ENCODE measurements at regions not wholly inside any gene's neighbourhood (a gene's known extent, or its start where the extent isn't known, plus 50 kb on each side); places are given as distances from the start of the nearest gene placed in this dataset.

GRCh38 chr2:195425328-195425727, 231.7 kb upstream of the SLC39A10 start:
- no peak for TF ChIP-seq CTCF (IDR thresholded peaks at IDR 0.05; ENCODE audit: insufficient read depth, low read length)
- DNase-seq (ENCODE audit: low read depth), result no peak
- H3K4me3 ChIP-seq (ENCODE audit: low read depth, low read length), result no peak overlapping the region

GRCh38 chr2:195419033-195419432, 238.0 kb upstream of the SLC39A10 start:
- DNase-seq (ENCODE audit: low read depth), result no peak
- no peak for TF ChIP-seq CTCF (IDR thresholded peaks at IDR 0.05; ENCODE audit: insufficient read depth, low read length)

GRCh38 chr2:195414537-195415100, 242.4 kb upstream of the SLC39A10 start:
- no peak for DNase-seq (ENCODE audit: low read depth)
- no peak overlapping the region for H3K4me3 ChIP-seq (ENCODE audit: low read depth, low read length)
- TF ChIP-seq CTCF (IDR thresholded peaks at IDR 0.05; ENCODE audit: insufficient read depth, low read length), result no peak

More at GRCh38 chr2:195419033-195419432, 238.0 kb upstream of the SLC39A10 start:
- H3K4me3 ChIP-seq (ENCODE audit: low read depth, low read length), result no peak overlapping the region

GRCh38 chr2:195413944-195414343, 243.1 kb upstream of the SLC39A10 start:
- TF ChIP-seq CTCF (IDR thresholded peaks at IDR 0.05; ENCODE audit: insufficient read depth, low read length), result no peak
- H3K4me3 ChIP-seq (ENCODE audit: low read depth, low read length), result no peak overlapping the region
- DNase-seq (ENCODE audit: low read depth), result no peak

GRCh38 chr2:195413422-195413821, 243.6 kb upstream of the SLC39A10 start:
- H3K4me3 ChIP-seq (ENCODE audit: low read depth, low read length), result no peak overlapping the region
- no peak for TF ChIP-seq CTCF (IDR thresholded peaks at IDR 0.05; ENCODE audit: insufficient read depth, low read length)
- no peak for DNase-seq (ENCODE audit: low read depth)

- DNase-seq (ENCODE audit: low read depth), result peak; percentile 48
- no peak for TF ChIP-seq CTCF (IDR thresholded peaks at IDR 0.05; ENCODE audit: insufficient read depth, low read length)
- H3K4me3 ChIP-seq (ENCODE audit: low read depth, low read length), result no peak overlapping the region
Observed at GRCh38 chr2:195411219-195411687, 245.8 kb upstream of the SLC39A10 start.

Data from fibroblast of the aortic adventitia (primary cell).